ENCODE measurements at regions not wholly inside any gene's neighbourhood (a gene's known extent, or its start where the extent isn't known, plus 50 kb on each side); places are given as distances from the start of the nearest gene placed in this dataset.

- no peak for TF ChIP-seq SIN3A (IDR thresholded peaks at IDR 0.05; ENCODE audit: borderline replicate concordance, low read depth, low read length)
- TF ChIP-seq REST (IDR thresholded peaks at IDR 0.05; ENCODE audit: low read depth, low read length) = no peak
- TF ChIP-seq SMC3 (IDR thresholded peaks at IDR 0.05; ENCODE audit: low read depth, low read length) = no peak
- TF ChIP-seq MEF2A (IDR thresholded peaks at IDR 0.05; ENCODE audit: borderline replicate concordance, low read depth) = no peak
- no peak for TF ChIP-seq NRF1 (IDR thresholded peaks at IDR 0.05; ENCODE audit: low read depth, low read length)
- no peak for TF ChIP-seq TAF1 (IDR thresholded peaks at IDR 0.05; ENCODE audit: borderline replicate concordance, low read depth, low read length)
- TF ChIP-seq EP300 (IDR thresholded peaks at IDR 0.05; ENCODE audit: borderline replicate concordance in 1 of 2, low read depth in 1 of 2, low read length in 1 of 2) = no peak
- TF ChIP-seq, protein P1, sequence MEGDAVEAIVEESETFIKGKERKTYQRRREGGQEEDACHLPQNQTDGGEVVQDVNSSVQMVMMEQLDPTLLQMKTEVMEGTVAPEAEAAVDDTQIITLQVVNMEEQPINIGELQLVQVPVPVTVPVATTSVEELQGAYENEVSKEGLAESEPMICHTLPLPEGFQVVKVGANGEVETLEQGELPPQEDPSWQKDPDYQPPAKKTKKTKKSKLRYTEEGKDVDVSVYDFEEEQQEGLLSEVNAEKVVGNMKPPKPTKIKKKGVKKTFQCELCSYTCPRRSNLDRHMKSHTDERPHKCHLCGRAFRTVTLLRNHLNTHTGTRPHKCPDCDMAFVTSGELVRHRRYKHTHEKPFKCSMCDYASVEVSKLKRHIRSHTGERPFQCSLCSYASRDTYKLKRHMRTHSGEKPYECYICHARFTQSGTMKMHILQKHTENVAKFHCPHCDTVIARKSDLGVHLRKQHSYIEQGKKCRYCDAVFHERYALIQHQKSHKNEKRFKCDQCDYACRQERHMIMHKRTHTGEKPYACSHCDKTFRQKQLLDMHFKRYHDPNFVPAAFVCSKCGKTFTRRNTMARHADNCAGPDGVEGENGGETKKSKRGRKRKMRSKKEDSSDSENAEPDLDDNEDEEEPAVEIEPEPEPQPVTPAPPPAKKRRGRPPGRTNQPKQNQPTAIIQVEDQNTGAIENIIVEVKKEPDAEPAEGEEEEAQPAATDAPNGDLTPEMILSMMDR (IDR thresholded peaks at IDR 0.05) = no peak
- TF ChIP-seq RCOR1 (IDR thresholded peaks at IDR 0.05; ENCODE audit: low read length) = no peak
- TF ChIP-seq FOXM1 (IDR thresholded peaks at IDR 0.05; ENCODE audit: low read depth) = no peak
- no peak for TF ChIP-seq GABPA (IDR thresholded peaks at IDR 0.05; ENCODE audit: low read depth)
- TF ChIP-seq FOSL2 (IDR thresholded peaks at IDR 0.05; ENCODE audit: borderline replicate concordance, low read depth) = no peak
Observed at GRCh38 chr15:38102972-38103371, 149.7 kb upstream of the SPRED1 start.

Data from SK-N-SH (cell line).